Neural crest cell (in vitro differentiated cells): ENCODE measurements at regions not wholly inside any gene's neighbourhood (a gene's known extent, or its start where the extent isn't known, plus 50 kb on each side); places are given as distances from the start of the nearest gene placed in this dataset.

Source experiments
- DNase-seq: peaks from one replicate; pipeline ENCODE4 v3.0.0; 2021; ENCODE audit warnings: low read depth, mixed read lengths, low spot score
- H3K27ac Mint-ChIP-seq: one replicate; pipeline ENCODE4 v1.8.0; 2021; ENCODE audit warnings: mild to moderate bottlenecking, mixed read lengths; ENCODE audit not compliant: unreplicated experiment
- H3K27me3 Mint-ChIP-seq: 2 replicates; pipeline ENCODE4 v1.8.0; 2021; ENCODE audit warnings: low read depth, mild to moderate bottlenecking, mixed read lengths
- H3K36me3 Mint-ChIP-seq: 2 replicates; pipeline ENCODE4 v1.8.0; 2021; ENCODE audit warnings: low read depth, mild to moderate bottlenecking, mixed read lengths
- H3K4me1 Mint-ChIP-seq: 2 replicates; pipeline ENCODE4 v1.8.0; 2021; ENCODE audit warnings: mixed read lengths
- H3K4me3 Mint-ChIP-seq: one replicate; pipeline ENCODE4 v1.8.0; 2021; ENCODE audit warnings: mild to moderate bottlenecking, mixed read lengths
- H3K9me3 Mint-ChIP-seq: 2 replicates; pipeline ENCODE4 v1.8.0; 2021; ENCODE audit warnings: mixed read lengths
- TF ChIP-seq, protein P1 (sequence below): fragments of 200-600 bp; sonication (generic); conservative IDR thresholded peaks from 2 replicates; pipeline ENCODE4 v1.5.0; 2021; ENCODE audit warnings: antibody characterized with exemption, mild to moderate bottlenecking

DNA sequence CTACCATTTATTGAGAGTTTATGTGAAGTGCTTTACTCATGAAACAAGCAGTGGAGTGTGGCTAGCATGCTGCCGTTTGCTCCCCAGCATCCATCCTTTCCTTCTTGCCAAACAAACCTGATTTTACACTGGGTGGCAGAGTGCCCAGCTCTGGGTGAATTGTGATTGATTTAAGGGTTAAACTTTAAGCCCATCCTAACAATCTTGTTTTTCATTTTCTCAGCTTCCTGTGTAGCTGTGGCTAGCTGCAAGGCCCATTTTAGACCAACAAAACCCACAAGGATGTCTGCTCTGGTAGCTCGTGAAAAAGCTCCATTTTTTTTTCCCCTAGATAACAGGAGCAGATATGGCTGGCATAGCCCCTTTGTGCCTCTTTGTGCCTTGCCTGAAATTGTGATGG, 77.7 kb upstream of the KCNG1 start:
- no peak overlapping the region for H3K27ac Mint-ChIP-seq
- no peaks in the 10 kb centered on the region for H3K36me3 Mint-ChIP-seq
- H3K9me3 Mint-ChIP-seq: no peaks in the 10 kb centered on the region
- no peak for DNase-seq
- H3K4me1 Mint-ChIP-seq: peaks cover 35% of the 10 kb centered on the region
- H3K27me3 Mint-ChIP-seq: peaks cover 2% of the 10 kb centered on the region
- no peak overlapping the region for H3K4me3 Mint-ChIP-seq
- TF ChIP-seq, protein P1, sequence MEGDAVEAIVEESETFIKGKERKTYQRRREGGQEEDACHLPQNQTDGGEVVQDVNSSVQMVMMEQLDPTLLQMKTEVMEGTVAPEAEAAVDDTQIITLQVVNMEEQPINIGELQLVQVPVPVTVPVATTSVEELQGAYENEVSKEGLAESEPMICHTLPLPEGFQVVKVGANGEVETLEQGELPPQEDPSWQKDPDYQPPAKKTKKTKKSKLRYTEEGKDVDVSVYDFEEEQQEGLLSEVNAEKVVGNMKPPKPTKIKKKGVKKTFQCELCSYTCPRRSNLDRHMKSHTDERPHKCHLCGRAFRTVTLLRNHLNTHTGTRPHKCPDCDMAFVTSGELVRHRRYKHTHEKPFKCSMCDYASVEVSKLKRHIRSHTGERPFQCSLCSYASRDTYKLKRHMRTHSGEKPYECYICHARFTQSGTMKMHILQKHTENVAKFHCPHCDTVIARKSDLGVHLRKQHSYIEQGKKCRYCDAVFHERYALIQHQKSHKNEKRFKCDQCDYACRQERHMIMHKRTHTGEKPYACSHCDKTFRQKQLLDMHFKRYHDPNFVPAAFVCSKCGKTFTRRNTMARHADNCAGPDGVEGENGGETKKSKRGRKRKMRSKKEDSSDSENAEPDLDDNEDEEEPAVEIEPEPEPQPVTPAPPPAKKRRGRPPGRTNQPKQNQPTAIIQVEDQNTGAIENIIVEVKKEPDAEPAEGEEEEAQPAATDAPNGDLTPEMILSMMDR: no peak

DNA sequence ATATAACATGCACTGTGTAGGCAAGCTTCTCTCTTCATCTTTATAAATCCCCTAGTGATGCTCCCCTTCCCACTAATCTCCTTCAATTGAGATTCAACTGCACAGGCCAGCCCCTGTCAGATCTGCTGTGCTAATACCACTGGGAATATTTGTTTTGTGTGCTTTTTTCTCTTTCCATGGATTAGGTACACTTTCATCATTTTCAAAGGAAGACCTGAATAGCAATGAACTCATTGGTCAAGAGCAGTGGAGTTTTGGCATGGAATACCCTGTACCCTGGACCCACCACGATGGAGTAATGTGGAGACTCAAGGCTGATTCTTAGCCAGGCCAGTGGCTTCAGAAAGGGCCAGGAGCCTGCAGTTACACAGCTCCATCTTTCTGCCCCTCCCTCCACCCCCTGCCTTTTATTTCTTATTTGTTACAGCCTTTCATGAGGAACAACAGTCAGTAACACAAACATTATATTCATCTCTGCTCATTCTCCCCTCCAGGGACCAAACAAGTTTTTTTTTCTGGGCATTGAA, 75.4 kb upstream of the KCNG1 start:
- Mint-ChIP-seq H3K36me3 (no peaks in the 10 kb centered on the region), H3K27me3 (no peaks in the 10 kb centered on the region), H3K27ac (no peak overlapping the region), H3K4me1 (peaks cover 55% of the 10 kb centered on the region), H3K4me3 (no peak overlapping the region), H3K9me3 (no peaks in the 10 kb centered on the region)
- TF ChIP-seq, protein P1: no peak
- no peak for DNase-seq

DNA sequence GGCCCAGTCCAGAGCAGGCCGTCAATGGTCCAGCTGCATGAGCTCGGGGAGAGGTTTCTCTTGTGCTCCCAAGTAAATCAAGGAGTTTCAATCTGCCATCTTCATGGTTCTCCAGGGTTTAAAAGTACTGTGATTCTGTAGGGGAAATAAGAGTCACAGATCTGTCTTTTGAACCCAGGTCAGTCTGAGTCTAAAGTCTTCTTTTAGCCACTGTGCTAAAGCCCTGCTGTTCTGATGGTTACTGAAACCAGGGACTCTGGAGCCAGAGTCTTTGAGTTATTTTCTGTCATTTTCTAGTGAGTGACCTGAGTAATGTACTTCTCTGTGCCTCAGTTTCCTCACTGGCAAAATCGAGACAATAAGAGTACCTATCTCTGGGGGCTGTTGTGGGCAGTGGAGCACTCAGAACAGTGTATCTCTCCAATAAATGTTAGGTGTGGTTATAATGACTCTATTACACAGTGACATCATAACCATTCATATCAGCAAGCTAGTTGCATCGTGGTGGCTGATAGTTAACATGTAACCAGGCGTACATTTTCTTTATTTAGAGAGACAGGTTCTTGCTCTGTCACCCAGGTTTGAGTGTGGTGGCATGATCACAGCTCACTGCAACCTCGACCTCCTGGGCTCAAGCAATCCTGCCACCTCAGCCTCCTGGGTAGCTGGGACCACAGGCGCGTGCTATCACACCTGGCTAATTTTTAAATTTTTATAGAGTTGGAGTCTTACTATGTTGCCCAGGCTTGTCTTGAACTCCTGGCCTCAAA, 74.6 kb upstream of the KCNG1 start:
- no peaks in the 10 kb centered on the region for H3K9me3 Mint-ChIP-seq
- H3K27me3 Mint-ChIP-seq: peaks cover 6% of the 10 kb centered on the region

DNA sequence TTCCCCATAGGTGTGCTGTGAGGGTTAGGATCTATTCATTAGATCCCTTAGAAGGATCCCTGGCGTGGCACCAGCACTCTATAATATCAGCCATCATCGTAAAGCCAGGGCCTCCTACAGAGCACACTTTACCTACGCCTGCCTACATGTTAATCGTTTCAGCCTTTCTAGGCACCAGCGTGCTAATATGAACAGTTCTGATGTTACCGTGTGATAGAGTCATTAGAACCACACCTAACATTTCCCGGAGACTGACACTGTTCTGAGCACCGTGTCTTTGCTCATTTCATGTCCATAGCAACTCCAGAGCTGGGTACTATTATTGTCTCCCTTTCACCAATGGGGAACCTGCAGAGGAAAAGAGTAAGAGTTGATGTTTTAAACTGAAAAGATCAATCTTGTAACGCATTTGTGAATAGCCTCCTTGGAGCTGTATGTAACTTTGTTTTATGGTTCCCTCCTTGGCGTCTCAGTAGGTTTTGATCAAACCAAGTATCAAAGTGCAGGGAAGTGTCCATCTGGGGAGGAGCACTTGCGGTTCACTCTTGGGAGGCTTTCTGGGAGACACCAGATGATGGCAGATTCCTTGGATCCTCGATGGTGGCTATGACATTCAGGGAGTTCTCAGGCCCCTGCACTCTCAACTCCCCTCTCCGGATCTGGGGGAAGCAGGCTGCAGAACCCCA, 73.8 kb upstream of the KCNG1 start:
- H3K4me3 Mint-ChIP-seq: no peak overlapping the region
- no peaks in the 10 kb centered on the region for H3K36me3 Mint-ChIP-seq
- peaks cover 71% of the 10 kb centered on the region for H3K4me1 Mint-ChIP-seq
- H3K27me3 Mint-ChIP-seq: peaks cover 14% of the 10 kb centered on the region
- no peak overlapping the region for H3K27ac Mint-ChIP-seq
- no peaks in the 10 kb centered on the region for H3K9me3 Mint-ChIP-seq
- DNase-seq: no peak
- TF ChIP-seq, protein P1: no peak

More for the DNA sequence above, 74.6 kb upstream of the KCNG1 start:
- no peak overlapping the region for H3K27ac Mint-ChIP-seq
- no peak overlapping the region for H3K4me3 Mint-ChIP-seq
- H3K36me3 Mint-ChIP-seq: no peaks in the 10 kb centered on the region
- TF ChIP-seq, protein P1: no peak
- no peak for DNase-seq
- peaks cover 63% of the 10 kb centered on the region for H3K4me1 Mint-ChIP-seq

DNA sequence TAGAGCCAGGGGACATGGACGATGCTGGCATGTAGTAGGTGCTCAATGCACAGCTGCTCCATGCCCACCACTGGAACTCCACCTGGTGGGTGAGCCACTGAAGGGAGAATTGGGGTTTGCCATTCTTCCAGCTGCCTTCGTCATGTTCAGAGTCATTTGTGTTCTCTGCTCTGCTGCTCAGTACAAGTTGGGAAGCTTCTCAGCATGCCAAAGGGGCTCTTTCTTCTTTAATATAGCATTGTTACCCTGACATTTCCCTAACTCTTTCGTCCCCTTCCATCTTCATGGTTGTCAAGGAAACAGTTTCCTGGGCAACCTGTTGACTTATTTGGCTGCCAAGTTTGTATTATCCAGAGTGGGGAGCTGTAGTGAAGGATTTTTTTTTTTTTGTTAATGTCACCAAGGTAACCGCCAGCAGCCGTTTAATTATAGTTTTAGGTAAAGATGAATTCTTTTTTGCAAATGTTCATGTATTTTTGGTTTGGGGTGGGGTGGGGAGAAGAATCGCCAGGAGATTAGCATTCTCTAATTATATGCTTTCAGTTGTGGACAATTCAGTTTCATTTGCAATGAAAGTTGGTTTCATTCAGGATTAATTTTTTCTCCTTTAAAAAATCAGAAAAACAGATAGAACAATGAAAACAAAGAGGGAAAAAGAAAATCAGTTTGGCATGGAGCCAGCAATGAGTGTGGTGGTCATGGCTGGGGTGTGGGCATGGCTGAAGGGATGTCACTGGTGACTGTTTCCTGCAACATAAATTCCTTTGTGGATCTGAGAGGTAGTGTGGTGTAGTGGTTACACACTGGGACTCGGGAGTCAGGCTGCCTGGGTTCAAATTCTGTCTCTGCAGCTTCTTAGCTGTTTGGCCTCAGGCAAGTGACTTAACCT, 73.0 kb upstream of the KCNG1 start:
- Mint-ChIP-seq H3K36me3 (no peaks in the 10 kb centered on the region), H3K27ac (peak overlapping the region; percentile 27), H3K4me3 (peak overlapping the region; percentile 13), H3K4me1 (peaks cover 74% of the 10 kb centered on the region), H3K27me3 (peaks cover 21% of the 10 kb centered on the region), H3K9me3 (no peaks in the 10 kb centered on the region)
- TF ChIP-seq, protein P1: no peak
- DNase-seq: peak; percentile 50
